Astrocyte (in vitro differentiated cells and primary cell): ENCODE measurements at regions not wholly inside any gene's neighbourhood (a gene's known extent, or its start where the extent isn't known, plus 50 kb on each side); places are given as distances from the start of the nearest gene placed in this dataset.

Experiments used
- EZH2 ChIP-seq: IDR thresholded peaks from 2 replicates; pipeline ENCODE4 v1.6.1; 2012; ENCODE audit warnings: mild to moderate bottlenecking, low read length, inconsistent platforms; ENCODE audit not compliant: insufficient read depth
- TF ChIP-seq, protein P1 (sequence below): IDR thresholded peaks from 2 replicates; pipeline ENCODE4 v1.5.1; 2011; ENCODE audit warnings: low read depth, mild to moderate bottlenecking, inconsistent platforms, low read length, moderate library complexity; ENCODE audit not compliant: insufficient read depth

- TF ChIP-seq, protein P1, sequence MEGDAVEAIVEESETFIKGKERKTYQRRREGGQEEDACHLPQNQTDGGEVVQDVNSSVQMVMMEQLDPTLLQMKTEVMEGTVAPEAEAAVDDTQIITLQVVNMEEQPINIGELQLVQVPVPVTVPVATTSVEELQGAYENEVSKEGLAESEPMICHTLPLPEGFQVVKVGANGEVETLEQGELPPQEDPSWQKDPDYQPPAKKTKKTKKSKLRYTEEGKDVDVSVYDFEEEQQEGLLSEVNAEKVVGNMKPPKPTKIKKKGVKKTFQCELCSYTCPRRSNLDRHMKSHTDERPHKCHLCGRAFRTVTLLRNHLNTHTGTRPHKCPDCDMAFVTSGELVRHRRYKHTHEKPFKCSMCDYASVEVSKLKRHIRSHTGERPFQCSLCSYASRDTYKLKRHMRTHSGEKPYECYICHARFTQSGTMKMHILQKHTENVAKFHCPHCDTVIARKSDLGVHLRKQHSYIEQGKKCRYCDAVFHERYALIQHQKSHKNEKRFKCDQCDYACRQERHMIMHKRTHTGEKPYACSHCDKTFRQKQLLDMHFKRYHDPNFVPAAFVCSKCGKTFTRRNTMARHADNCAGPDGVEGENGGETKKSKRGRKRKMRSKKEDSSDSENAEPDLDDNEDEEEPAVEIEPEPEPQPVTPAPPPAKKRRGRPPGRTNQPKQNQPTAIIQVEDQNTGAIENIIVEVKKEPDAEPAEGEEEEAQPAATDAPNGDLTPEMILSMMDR: no peak
- TF ChIP-seq EZH2: no peak
Observed at GRCh38 chr14:22429546-22430294, 159.3 kb downstream of the DAD1 start.
